GM12878 (cell line): ENCODE measurements at regions not wholly inside any gene's neighbourhood (a gene's known extent, or its start where the extent isn't known, plus 50 kb on each side); places are given as distances from the start of the nearest gene placed in this dataset.

Source experiments
- BRCA1 ChIP-seq: IDR thresholded peaks from 2 replicates; pipeline ENCODE4 v1.6.1; 2011; ENCODE audit warnings: low read depth, low read length, improper control_type of control experiment
- FOXK2 ChIP-seq: fragments of 450-650 bp; IDR thresholded peaks from 2 replicates; pipeline ENCODE4 v1.6.1; 2017; ENCODE audit warnings: mild to moderate bottlenecking, moderate library complexity
- HDAC2 ChIP-seq: fragments of 200-600 bp; sonication (generic); IDR thresholded peaks from 2 replicates; pipeline ENCODE4 v1.6.1; 2017
- POLR2A ChIP-seq: IDR thresholded peaks from 2 replicates; pipeline ENCODE4 v1.6.1; 2011; ENCODE audit warnings: low read depth, mild to moderate bottlenecking, low read length
- RELA ChIP-seq: fragments of 450-650 bp; IDR thresholded peaks from 2 replicates; pipeline ENCODE4 v1.8.0; 2014; ENCODE audit warnings: borderline replicate concordance; ENCODE audit not compliant: partially characterized antibody

GRCh38 chr22:27217154-27217553 lies 559.8 kb downstream of the MIAT start:
- TF ChIP-seq RELA, result no peak
- no peak for TF ChIP-seq FOXK2
- TF ChIP-seq HDAC2, result no peak
- TF ChIP-seq POLR2A, result no peak
- no peak for TF ChIP-seq BRCA1
